ENCODE measurements at regions not wholly inside any gene's neighbourhood (a gene's known extent, or its start where the extent isn't known, plus 50 kb on each side); places are given as distances from the start of the nearest gene placed in this dataset.
"Not testable (repeated sequence)": the region's sequence is repeated elsewhere in the genome, so short reads cannot be mapped to it uniquely, and the experiment has no call there.

DNA sequence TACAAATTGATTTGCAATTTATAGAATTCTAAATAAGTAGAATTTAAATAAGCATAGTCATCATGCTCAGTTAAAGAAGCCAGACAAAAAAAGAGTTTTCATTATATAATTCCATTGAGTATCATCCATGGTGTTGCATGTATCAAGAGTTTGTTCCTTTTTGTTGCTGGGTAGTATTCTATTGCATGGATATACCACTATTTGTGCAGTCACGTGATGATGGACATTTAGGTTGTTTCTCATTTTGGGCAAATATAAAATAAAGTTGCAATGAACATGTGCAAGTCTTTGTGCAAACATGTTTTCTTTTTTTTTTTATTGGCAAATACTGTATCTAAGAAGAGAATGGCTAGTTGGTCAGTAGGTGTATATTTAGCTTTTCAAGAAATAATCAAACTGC is 186.2 kb upstream of the FRMD6 start:
- Mint-ChIP-seq H3K4me1 (peaks cover 8% of the 10 kb centered on the region), H3K36me3 (no peaks in the 10 kb centered on the region), H3K4me3 (no peak overlapping the region), H3K27me3 (ENCODE audit: low read depth) (no peaks in the 10 kb centered on the region), H3K27ac (no peak overlapping the region), H3K9me3 (no peaks in the 10 kb centered on the region)
- no peak for DNase-seq (ENCODE audit: low spot score in 2 of 2, unreplicated experiment in 2 of 2)
- TF ChIP-seq, protein P1, sequence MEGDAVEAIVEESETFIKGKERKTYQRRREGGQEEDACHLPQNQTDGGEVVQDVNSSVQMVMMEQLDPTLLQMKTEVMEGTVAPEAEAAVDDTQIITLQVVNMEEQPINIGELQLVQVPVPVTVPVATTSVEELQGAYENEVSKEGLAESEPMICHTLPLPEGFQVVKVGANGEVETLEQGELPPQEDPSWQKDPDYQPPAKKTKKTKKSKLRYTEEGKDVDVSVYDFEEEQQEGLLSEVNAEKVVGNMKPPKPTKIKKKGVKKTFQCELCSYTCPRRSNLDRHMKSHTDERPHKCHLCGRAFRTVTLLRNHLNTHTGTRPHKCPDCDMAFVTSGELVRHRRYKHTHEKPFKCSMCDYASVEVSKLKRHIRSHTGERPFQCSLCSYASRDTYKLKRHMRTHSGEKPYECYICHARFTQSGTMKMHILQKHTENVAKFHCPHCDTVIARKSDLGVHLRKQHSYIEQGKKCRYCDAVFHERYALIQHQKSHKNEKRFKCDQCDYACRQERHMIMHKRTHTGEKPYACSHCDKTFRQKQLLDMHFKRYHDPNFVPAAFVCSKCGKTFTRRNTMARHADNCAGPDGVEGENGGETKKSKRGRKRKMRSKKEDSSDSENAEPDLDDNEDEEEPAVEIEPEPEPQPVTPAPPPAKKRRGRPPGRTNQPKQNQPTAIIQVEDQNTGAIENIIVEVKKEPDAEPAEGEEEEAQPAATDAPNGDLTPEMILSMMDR (IDR thresholded peaks at IDR 0.05; ENCODE audit: unreplicated experiment): no peak

DNA sequence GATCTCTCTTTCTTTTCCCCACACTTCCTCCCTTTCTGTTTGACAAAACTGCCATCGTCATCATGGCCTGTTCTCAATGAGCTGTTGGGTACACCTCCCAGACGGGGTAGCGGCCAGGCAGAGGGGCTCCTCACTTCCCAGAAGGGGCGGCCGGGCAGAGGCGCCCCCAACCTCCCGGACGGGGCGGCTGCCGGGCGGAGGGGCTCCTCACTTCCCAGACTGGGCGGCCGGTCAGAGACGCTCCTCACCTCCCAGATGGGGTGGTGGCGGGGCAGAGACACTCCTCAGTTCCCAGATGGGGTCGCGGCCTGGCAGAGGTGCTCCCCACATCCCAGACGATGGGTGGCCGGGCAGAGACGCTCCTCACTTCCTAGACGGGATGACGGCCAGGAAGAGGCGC is 184.3 kb upstream of the FRMD6 start:
- H3K27ac Mint-ChIP-seq; H3K27me3 Mint-ChIP-seq (ENCODE audit: low read depth); DNase-seq (ENCODE audit: low spot score in 2 of 2, unreplicated experiment in 2 of 2); H3K4me1 Mint-ChIP-seq; H3K36me3 Mint-ChIP-seq; H3K9me3 Mint-ChIP-seq; H3K4me3 Mint-ChIP-seq: not testable (repeated sequence)

GRCh38 chr14:51468523-51468922 is 183.2 kb upstream of the FRMD6 start:
- Mint-ChIP-seq H3K9me3 (peaks cover 5% of the 10 kb centered on the region), H3K27me3 (ENCODE audit: low read depth) (no peaks in the 10 kb centered on the region), H3K27ac (no peak overlapping the region), H3K4me3 (no peak overlapping the region), H3K36me3 (peaks cover 2% of the 10 kb centered on the region), H3K4me1 (peaks cover 12% of the 10 kb centered on the region)
- DNase-seq (ENCODE audit: low spot score in 2 of 2, unreplicated experiment in 2 of 2): no peak
- TF ChIP-seq, protein P1 (IDR thresholded peaks at IDR 0.05; ENCODE audit: unreplicated experiment): no peak

DNA sequence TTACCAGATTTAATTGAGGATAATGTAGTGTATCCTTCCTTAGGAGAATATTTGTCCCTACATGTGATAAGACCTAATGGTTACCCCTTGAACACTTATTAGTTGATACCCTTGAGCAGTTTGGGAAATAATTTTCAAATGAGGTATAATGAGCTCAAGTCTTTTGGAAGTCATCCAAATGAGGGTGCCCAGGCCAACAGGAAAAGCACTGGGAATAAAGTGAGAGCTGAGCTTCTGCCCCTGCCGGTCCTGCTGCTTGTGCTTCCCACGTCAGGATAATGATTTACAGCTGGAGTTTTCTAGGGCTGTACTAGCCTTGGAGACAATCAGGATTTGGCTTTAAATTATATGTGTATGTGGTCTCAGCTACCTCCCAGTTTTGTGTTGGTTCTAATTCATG is 178.8 kb upstream of the FRMD6 start:
- Mint-ChIP-seq H3K27ac (no peak overlapping the region), H3K36me3 (peaks cover 2% of the 10 kb centered on the region), H3K4me3 (no peak overlapping the region), H3K27me3 (ENCODE audit: low read depth) (no peaks in the 10 kb centered on the region), H3K9me3 (peaks cover 5% of the 10 kb centered on the region), H3K4me1 (peaks cover 29% of the 10 kb centered on the region)
- TF ChIP-seq, protein P1 (IDR thresholded peaks at IDR 0.05; ENCODE audit: unreplicated experiment): no peak
- no peak for DNase-seq (ENCODE audit: low spot score in 2 of 2, unreplicated experiment in 2 of 2)

DNA sequence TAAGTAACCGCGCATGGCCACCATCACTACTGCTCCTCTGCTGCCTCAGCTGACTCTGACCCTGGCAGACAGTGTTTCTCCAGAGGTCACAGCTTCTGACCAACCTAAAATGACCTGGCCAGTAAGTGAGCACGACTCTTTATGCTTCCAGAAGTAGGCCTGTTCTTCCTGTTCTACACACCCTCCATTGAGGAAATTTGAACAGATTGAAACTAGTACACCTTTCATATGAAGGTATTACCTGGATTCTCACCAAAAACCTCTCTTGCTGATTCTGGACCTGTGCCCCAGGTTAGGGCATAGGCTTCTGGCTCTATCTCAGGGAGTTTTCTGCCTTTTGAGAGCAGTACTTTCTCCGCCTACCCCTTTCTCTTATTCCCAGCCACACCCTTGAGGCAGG is 178.4 kb upstream of the FRMD6 start:
- H3K27me3 Mint-ChIP-seq (ENCODE audit: low read depth): no peaks in the 10 kb centered on the region
- TF ChIP-seq, protein P1 (IDR thresholded peaks at IDR 0.05; ENCODE audit: unreplicated experiment): no peak
- peaks cover 2% of the 10 kb centered on the region for H3K36me3 Mint-ChIP-seq
- H3K27ac Mint-ChIP-seq: no peak overlapping the region
- H3K9me3 Mint-ChIP-seq: peaks cover 5% of the 10 kb centered on the region
- no peak overlapping the region for H3K4me3 Mint-ChIP-seq
- DNase-seq (ENCODE audit: low spot score in 2 of 2, unreplicated experiment in 2 of 2): no peak
- H3K4me1 Mint-ChIP-seq: peaks cover 29% of the 10 kb centered on the region

DNA sequence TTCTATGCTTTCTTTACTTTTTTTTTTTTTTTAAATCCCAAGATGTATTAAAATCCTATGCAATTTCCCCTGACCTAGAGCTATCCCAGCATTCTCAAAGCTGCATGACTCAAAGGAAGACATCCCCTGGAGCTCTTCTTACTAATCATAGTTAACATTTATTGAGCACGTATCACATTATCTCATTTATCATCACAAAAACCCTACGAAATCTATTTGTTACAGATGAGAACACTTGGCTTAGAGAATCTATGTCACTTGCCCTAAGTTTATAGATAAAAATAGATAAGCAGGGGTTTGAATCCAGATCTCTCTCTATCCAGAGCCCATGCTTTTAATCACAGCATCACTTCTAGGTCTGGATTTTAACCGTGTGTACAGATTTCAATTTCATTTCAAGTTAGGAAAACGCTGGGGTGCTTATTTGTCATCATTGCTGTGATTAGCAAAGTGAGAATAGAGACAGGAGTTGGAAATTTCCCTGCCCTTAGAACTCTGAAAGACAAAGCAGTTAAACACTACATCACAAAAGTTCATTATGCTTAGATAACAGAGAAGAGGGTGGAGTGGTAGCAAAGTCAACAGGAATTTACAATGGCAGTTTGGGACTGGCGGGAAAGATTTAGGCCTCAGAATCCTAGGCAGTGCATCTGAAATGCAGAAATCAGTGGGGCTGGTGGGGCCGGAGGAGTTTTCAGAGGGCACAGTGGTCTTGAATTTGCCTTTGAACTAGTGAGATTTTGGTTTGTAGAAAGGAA is 177.7 kb upstream of the FRMD6 start:
- peaks cover 29% of the 10 kb centered on the region for H3K4me1 Mint-ChIP-seq
- H3K27ac Mint-ChIP-seq: no peak overlapping the region
- H3K36me3 Mint-ChIP-seq: peaks cover 2% of the 10 kb centered on the region
- H3K27me3 Mint-ChIP-seq (ENCODE audit: low read depth): no peaks in the 10 kb centered on the region
- peaks cover 5% of the 10 kb centered on the region for H3K9me3 Mint-ChIP-seq
- DNase-seq (ENCODE audit: low spot score in 2 of 2, unreplicated experiment in 2 of 2): no peak
- TF ChIP-seq, protein P1 (IDR thresholded peaks at IDR 0.05; ENCODE audit: unreplicated experiment): no peak
- no peak overlapping the region for H3K4me3 Mint-ChIP-seq
